Upper lobe of left lung (tissue), 4 donors: ENCODE measurements at regions not wholly inside any gene's neighbourhood (a gene's known extent, or its start where the extent isn't known, plus 50 kb on each side); places are given as distances from the start of the nearest gene placed in this dataset.

Experiments
- CTCF ChIP-seq, 6 experiments: fragments of 450-650 bp in 4 of 6; fragments of 200-600 bp in 2 of 6; sonication (generic) in 2 of 6; IDR thresholded peaks; one replicate each; pipeline ENCODE4 v1.5.1; 2016 to 2019; ENCODE audit warnings: antibody characterized with exemption in 6 of 6
- EP300 ChIP-seq, 4 donors: sonication (generic); formaldehyde crosslinking; IDR thresholded peaks; one replicate each; pipeline ENCODE4 v1.5.1; 2017; ENCODE audit warnings: antibody characterized with exemption in 4 of 4, control low read depth in 2 of 4

GRCh38 chr5:116382032-116382873, 192.4 kb downstream of the SEMA6A start:
- TF ChIP-seq CTCF (IDR thresholded peaks at IDR 0.05), result no peak
- TF ChIP-seq EP300 (IDR thresholded peaks at IDR 0.05), result no peak
